ENCODE measurements at regions not wholly inside any gene's neighbourhood (a gene's known extent, or its start where the extent isn't known, plus 50 kb on each side); places are given as distances from the start of the nearest gene placed in this dataset.
"Not testable (repeated sequence)": the region's sequence is repeated elsewhere in the genome, so short reads cannot be mapped to it uniquely, and the experiment has no call there.

DNA sequence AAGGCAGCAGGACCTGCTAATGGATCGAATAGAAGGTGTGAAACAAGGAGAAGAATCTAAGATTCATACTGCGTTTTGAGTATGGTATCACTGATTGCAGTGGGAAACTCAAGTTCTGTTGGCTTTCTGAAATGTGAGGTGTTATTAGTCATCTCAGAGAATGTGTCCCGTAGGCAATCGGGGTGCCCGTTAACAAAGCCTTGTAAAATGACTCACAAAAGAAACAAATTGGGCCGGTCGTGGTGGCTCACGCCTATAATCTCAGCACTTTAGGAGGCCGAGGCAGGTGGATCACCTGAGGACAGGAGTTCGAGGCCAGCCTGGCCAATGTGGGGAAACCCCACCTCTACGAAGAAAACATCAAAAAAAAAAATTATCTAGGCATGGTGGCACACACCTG is 118.2 kb upstream of the C7orf33 start:
- no peak for DNase-seq (ENCODE audit: low read depth)

- DNase-seq (ENCODE audit: low read depth) = no peak
These were observed 116.7 kb upstream of the C7orf33 start for GRCh38 chr7:148473703-148474480.

GRCh38 chr7:148474481-148475025 is 116.0 kb upstream of the C7orf33 start:
- no peak for DNase-seq (ENCODE audit: low read depth)

GRCh38 chr7:148478551-148478950 is 112.0 kb upstream of the C7orf33 start:
- no peak for DNase-seq (ENCODE audit: low read depth)

DNA sequence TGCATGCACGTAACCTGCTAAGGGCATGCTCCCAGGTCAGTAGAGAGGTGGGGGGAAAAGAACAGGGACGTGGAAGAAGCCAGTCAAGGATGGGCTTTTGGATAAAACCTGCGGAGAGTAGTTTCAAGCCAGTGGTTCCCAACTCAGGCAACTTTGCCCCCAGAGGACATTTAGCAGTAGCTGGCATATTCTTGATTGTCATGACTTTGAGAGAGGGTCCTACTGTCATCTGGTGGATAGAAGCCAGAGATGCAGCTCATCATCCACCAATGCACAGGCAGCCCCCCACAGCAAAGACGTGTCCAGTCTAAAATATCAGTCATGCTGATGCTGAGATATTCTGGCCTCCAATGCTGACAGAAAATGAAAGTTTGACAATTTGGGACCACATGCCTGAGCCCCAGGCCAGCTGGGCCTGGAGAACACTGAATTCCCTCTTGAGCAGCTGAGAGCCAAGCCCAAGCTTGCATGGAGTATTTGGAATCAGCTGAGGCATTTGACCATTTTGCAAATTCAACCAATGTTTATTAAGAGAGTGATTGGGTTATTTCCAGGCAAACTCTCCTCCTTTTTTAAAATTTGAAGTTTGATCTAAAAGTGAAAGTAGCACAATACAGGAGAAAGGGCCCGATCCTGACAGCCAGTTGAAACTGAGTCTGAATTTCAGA is 110.0 kb upstream of the C7orf33 start:
- no peak for DNase-seq (ENCODE audit: low read depth)

- DNase-seq (ENCODE audit: low read depth) = no peak
These were observed 109.4 kb upstream of the C7orf33 start for GRCh38 chr7:148481147-148481526.

DNA sequence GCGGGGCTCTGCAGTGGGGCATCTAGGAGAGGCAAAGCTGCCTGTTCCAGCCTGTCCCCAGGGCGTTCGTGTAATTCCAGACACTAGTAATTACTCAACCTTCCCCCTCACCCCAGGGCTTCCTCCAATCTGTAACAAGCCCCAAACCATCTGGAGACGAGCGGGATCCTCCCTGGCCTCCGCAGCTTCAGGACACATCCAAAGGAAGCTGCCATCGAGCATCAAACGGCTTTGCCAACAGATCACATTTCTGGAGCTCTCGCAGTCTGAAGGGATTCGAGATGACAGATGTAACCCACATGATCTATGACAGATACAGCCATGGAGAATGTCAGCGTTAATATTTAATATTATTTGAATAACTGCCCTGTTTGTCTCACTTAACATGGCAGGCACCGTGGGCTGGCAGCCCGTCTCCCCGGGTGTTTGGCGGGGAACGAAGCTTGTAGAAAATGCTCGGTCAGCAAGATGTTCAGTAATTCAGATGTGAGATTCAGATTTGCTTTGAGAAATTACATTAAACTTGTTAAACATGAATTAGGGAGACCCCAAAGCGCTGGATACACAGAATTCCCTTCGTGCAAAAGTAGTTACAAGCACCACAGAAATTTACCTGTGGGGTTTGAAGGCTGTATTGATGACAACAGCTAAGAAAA is 108.5 kb upstream of the C7orf33 start:
- DNase-seq (ENCODE audit: low read depth) = no peak

DNA sequence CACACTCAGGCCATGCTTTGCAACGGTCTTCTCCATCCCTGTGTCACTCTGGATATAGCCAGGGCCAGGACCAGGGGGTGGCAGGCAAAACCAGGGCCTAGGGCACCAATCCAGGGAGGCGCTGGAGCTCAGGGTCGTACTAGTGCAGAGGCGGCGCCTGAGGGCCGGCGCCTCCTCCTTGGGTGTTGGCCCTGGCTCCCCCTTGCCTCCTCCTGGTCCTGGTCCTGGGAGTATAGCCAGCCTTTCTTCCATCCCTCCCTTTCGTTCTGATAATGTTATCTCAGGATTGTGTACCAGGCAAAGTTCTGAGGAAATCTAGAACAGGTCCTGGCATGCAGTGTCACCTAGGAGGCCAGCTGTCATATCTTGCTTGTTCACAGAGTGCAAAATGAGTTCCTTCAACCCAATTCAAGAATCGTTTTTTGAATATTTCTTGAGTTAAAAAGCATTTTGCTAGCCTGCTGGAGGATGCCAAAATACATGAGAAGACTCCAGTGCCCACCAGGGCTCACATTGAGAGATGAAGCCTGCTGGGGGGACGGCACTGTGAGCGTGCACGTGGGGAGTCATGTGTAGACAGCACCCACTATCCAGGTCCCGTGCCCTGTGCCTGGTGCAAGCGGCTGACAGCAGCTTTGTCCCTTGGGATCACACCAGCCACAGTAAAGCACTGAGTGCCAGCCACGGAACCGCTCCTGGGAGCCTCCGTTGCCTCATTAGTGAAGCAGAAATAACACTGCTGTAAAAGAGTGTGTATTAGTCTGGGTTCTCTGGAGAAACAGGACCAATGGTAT is 106.9 kb upstream of the C7orf33 start:
- DNase-seq (ENCODE audit: low read depth) = no peak

DNA sequence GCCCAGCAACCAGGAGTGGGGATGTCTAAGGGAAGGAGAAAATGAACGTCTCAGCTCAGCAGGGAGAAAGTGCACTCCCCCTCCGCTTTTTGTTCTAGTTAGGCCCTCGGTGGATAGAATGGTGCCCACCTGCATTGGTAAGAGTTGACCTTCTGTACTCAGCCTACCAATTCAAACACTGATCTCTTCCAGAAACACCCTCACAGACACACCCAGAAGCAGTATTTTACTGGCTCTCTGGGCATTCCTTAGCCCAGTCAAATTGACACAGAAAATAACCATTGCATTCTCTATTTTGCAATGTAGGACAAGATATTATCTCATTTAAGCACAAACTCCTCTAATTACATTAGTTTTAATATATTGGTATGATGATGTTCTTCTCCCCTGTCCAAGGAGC is 106.1 kb upstream of the C7orf33 start:
- no peak for DNase-seq (ENCODE audit: low read depth)

DNA sequence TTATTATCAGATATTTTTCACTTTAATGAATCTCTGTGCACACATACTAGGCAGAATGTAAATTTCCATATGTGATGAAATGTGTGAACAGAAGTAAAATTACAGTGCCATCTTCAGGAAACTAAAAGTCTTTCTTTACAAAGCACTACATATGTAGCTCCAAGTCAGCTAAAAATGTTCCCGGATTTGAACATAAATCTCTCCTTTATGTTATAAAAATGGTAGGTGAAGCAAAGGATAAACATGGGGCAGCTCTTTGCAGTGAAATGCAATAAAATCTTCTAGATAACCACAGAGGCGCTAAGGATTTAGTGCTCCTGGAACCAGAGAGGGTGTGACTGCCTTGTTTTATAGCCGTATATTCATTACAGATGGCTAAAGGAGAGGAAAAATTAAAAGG is 104.9 kb upstream of the C7orf33 start:
- no peak for DNase-seq (ENCODE audit: low read depth)

GRCh38 chr7:148486937-148487336 is 103.6 kb upstream of the C7orf33 start:
- no peak for DNase-seq (ENCODE audit: low read depth)

- no peak for DNase-seq (ENCODE audit: low read depth)
These were observed 102.7 kb upstream of the C7orf33 start for GRCh38 chr7:148487912-148488311.

DNA sequence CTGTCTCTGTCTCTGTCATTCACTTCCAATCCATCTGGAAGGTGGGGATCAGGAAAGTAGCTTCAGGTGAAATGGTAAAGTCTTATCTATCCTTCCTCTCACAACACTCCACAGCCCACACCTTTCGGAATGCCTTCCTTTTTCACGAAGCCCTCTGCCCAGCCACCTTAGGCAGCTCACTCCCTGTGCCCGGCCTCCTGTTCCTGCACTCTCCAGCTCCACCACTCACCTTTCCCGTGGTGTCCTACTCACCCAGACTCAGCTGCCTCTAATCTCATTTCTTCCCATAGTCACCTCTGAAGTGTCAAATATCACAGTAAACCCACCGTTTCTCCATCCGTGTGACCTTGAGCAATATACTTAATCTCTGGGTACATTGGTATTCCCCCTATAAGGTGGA is 100.9 kb upstream of the C7orf33 start:
- no peak for DNase-seq (ENCODE audit: low read depth)

DNA sequence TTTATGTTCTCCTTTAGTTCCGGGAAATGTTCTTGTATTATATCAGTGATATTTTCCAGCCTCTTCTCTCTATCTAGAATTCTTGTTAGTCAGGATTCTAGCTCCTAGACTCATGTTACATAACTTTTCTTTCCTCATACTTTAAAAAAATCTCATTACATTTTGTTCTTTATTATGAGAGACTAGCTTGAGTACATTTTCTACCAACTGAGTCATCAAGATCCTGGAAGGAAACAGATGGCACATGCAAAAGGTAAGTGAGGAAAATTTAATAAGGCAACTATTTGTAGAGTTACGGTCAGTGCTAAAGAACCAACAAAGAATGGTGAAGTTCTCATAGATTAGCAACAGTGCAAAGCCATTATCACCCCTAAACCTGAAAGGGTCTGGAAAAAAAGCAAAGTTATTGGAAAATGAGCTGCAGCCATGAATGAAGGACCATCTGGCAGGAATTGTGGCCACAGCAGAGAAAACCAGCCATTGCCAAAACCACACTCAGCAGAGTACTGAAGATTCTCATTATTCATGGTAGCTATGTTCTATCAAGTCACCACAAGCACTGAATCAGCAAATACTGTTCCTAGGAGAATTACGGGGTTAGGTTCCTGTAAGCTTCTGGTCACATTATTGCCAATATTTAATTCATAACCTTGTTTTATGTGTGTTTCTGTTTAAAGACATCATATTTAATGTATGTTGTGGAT is 98.3 kb upstream of the C7orf33 start:
- DNase-seq (ENCODE audit: low read depth) = peak; percentile 10

- no peak for DNase-seq (ENCODE audit: low read depth)
These were observed 95.0 kb upstream of the C7orf33 start for GRCh38 chr7:148495605-148496004.

DNA sequence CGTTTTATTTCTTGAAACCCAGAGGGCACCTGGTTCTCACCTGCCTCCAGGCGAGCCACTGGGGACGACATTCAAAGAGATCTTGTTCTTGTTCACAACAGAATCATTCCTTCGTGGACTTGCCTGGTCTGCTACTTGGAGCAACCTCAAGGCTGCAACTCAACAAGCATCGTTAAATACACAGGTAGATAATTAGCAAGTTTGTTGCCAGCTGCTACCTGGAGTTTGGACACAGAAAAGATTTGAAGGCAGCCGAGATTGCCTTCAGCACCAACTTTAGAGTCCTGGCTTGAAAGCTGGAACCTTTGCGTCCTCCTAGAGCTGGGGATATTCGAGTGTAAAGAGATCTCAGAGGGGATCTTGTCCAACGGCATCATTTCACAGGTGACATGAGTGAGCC is 89.6 kb upstream of the C7orf33 start:
- DNase-seq (ENCODE audit: low read depth) = no peak

DNA sequence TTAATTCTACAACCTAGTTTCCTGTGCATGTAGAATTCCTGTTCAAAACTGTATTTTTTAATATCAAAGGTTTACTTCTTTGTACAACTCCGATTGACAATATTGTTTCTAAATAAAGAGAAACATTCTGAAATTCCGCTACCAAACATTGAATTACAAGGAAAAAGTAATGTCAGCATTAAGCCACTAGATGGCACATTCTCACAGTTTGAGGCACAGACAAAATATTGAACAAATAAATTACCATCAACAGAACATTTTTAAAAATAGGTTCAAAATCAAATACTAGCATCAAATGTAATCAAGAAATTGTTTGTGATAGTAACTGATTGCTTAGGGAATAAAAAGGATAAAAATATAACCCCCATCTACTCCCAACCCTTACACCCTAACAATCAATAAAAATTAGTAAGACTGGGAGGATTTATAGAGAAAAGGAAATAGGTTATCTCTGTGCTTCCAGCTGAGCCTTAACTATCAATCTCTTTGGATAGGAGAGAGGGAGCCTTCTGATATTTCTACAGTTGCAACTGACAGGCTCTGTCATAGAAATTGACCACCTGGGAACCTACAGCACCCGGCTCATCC is 86.6 kb upstream of the C7orf33 start:
- peak; percentile 33 for DNase-seq (ENCODE audit: low read depth)

- DNase-seq (ENCODE audit: low read depth) = no peak
These were observed 84.8 kb upstream of the C7orf33 start for GRCh38 chr7:148505645-148506375.

DNA sequence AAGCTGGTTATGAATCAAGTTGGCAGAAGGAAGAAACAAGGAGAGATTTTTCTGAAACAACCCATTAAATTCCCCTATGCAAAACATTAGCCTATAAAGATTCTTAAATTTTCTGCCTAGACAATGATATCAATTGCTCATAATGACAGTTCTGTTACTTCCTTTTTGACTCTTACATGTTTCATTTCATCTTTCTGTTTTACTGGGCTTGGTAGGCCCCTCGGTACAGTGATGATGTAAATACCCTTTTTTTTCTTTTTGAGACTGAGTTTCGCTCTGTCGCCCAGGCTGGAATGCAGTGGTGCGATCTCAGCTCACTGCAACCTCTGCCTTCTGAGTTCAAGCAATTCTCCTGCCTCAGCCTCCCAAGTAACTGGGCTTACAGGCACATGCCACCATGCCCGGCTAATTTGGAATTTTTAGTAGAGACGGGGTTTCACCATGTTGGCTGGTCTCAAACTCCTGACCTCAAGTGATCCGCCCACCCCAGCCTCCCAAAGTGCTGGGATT is 83.4 kb upstream of the C7orf33 start:
- not testable (repeated sequence) for DNase-seq (ENCODE audit: low read depth)

DNA sequence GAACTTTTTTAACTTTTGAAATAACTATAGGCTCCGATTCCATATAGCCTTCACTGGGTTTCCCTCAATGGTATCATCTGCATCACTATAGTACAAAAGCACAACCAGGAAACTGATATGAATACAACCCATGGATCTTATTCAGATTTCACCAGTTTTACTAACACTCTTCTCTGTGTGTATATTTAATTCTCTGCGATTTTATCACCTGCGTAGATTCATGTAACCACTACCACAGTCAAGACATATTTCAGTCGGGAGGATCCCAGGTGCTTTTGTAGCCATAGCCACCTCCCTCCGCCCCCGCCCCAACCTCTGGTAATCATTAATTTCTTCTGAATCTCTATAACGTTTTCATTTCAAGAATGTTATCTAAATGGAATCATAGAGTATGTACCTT is 82.8 kb upstream of the C7orf33 start:
- DNase-seq (ENCODE audit: low read depth) = no peak
